ENCODE measurements at regions not wholly inside any gene's neighbourhood (a gene's known extent, or its start where the extent isn't known, plus 50 kb on each side); places are given as distances from the start of the nearest gene placed in this dataset.

- no peak overlapping the region for H3K4me3 ChIP-seq
- H3K27ac ChIP-seq = no peak overlapping the region
- H3K36me3 ChIP-seq (ENCODE audit: insufficient read depth, low read length) = no peaks in the 10 kb centered on the region
- H3K9ac ChIP-seq (ENCODE audit: insufficient read length) = no peak overlapping the region
- no peak for TF ChIP-seq POLR2AphosphoS5 (IDR thresholded peaks at IDR 0.05; ENCODE audit: borderline replicate concordance, low read depth, low read length)
- no peak for TF ChIP-seq EZH2 (IDR thresholded peaks at IDR 0.05)
- TF ChIP-seq FOXP2 (optimal IDR thresholded peaks at IDR 0.05; ENCODE audit: control extremely low read depth, extremely low read length, insufficient read depth) = no peak
- DNase-seq (ENCODE audit: low read depth, low spot score) = no peak
- no peaks in the 10 kb centered on the region for H3K9me3 ChIP-seq (ENCODE audit: low read depth, low read length)
These were observed 582.6 kb downstream of the METTL15 start for GRCh38 chr11:28690746-28691145.

- Histone ChIP-seq H3K27ac (no peak overlapping the region), H3K9me3 (ENCODE audit: low read depth, low read length) (no peaks in the 10 kb centered on the region), H3K4me3 (no peak overlapping the region), H3K36me3 (ENCODE audit: insufficient read depth, low read length) (no peaks in the 10 kb centered on the region), H3K9ac (ENCODE audit: insufficient read length) (no peak overlapping the region)
- no peak for DNase-seq (ENCODE audit: low read depth, low spot score)
- TF ChIP-seq POLR2AphosphoS5 (IDR thresholded peaks at IDR 0.05; ENCODE audit: borderline replicate concordance, low read depth, low read length) = no peak
- no peak for TF ChIP-seq EZH2 (IDR thresholded peaks at IDR 0.05)
- TF ChIP-seq FOXP2 (optimal IDR thresholded peaks at IDR 0.05; ENCODE audit: control extremely low read depth, extremely low read length, insufficient read depth) = no peak
These were observed 575.9 kb downstream of the METTL15 start for GRCh38 chr11:28684011-28684586.

GRCh38 chr11:28679795-28680468 lies 571.7 kb downstream of the METTL15 start:
- no peak for DNase-seq (ENCODE audit: low read depth, low spot score)
- TF ChIP-seq FOXP2 (optimal IDR thresholded peaks at IDR 0.05; ENCODE audit: control extremely low read depth, extremely low read length, insufficient read depth) = no peak
- no peak for TF ChIP-seq EZH2 (IDR thresholded peaks at IDR 0.05)
- TF ChIP-seq POLR2AphosphoS5 (IDR thresholded peaks at IDR 0.05; ENCODE audit: borderline replicate concordance, low read depth, low read length) = no peak
- H3K9ac ChIP-seq (ENCODE audit: insufficient read length) = no peak overlapping the region
- no peak overlapping the region for H3K27ac ChIP-seq
- H3K36me3 ChIP-seq (ENCODE audit: insufficient read depth, low read length) = no peaks in the 10 kb centered on the region
- H3K9me3 ChIP-seq (ENCODE audit: low read depth, low read length) = no peaks in the 10 kb centered on the region
- no peak overlapping the region for H3K4me3 ChIP-seq

- H3K9ac ChIP-seq (ENCODE audit: insufficient read length) = no peak overlapping the region
- H3K36me3 ChIP-seq (ENCODE audit: insufficient read depth, low read length) = no peaks in the 10 kb centered on the region
- H3K4me3 ChIP-seq = no peak overlapping the region
- no peak for DNase-seq (ENCODE audit: low read depth, low spot score)
- TF ChIP-seq FOXP2 (optimal IDR thresholded peaks at IDR 0.05; ENCODE audit: control extremely low read depth, extremely low read length, insufficient read depth) (no peak), POLR2AphosphoS5 (IDR thresholded peaks at IDR 0.05; ENCODE audit: borderline replicate concordance, low read depth, low read length) (no peak), EZH2 (IDR thresholded peaks at IDR 0.05) (no peak)
- no peak overlapping the region for H3K27ac ChIP-seq
- no peaks in the 10 kb centered on the region for H3K9me3 ChIP-seq (ENCODE audit: low read depth, low read length)
These were observed 569.5 kb downstream of the METTL15 start for GRCh38 chr11:28677721-28678120.

- no peak for DNase-seq (ENCODE audit: low read depth, low spot score)
- TF ChIP-seq POLR2AphosphoS5 (IDR thresholded peaks at IDR 0.05; ENCODE audit: borderline replicate concordance, low read depth, low read length) (no peak), EZH2 (IDR thresholded peaks at IDR 0.05) (no peak), FOXP2 (optimal IDR thresholded peaks at IDR 0.05; ENCODE audit: control extremely low read depth, extremely low read length, insufficient read depth) (no peak)
- Histone ChIP-seq H3K36me3 (ENCODE audit: insufficient read depth, low read length) (no peaks in the 10 kb centered on the region), H3K4me3 (no peak overlapping the region), H3K9ac (ENCODE audit: insufficient read length) (no peak overlapping the region), H3K9me3 (ENCODE audit: low read depth, low read length) (no peaks in the 10 kb centered on the region), H3K27ac (no peak overlapping the region)
These were observed 567.0 kb downstream of the METTL15 start for GRCh38 chr11:28675183-28675582.

GRCh38 chr11:28674433-28675103 lies 566.4 kb downstream of the METTL15 start:
- Histone ChIP-seq H3K4me3 (no peak overlapping the region), H3K9me3 (ENCODE audit: low read depth, low read length) (no peaks in the 10 kb centered on the region), H3K27ac (no peak overlapping the region), H3K9ac (ENCODE audit: insufficient read length) (no peak overlapping the region), H3K36me3 (ENCODE audit: insufficient read depth, low read length) (no peaks in the 10 kb centered on the region)
- no peak for DNase-seq (ENCODE audit: low read depth, low spot score)
- TF ChIP-seq EZH2 (IDR thresholded peaks at IDR 0.05) (no peak), FOXP2 (optimal IDR thresholded peaks at IDR 0.05; ENCODE audit: control extremely low read depth, extremely low read length, insufficient read depth) (no peak), POLR2AphosphoS5 (IDR thresholded peaks at IDR 0.05; ENCODE audit: borderline replicate concordance, low read depth, low read length) (no peak)

GRCh38 chr11:28673691-28674432 lies 565.7 kb downstream of the METTL15 start:
- no peaks in the 10 kb centered on the region for H3K36me3 ChIP-seq (ENCODE audit: insufficient read depth, low read length)
- no peak for DNase-seq (ENCODE audit: low read depth, low spot score)
- no peak overlapping the region for H3K4me3 ChIP-seq
- no peak overlapping the region for H3K27ac ChIP-seq
- no peak overlapping the region for H3K9ac ChIP-seq (ENCODE audit: insufficient read length)
- no peaks in the 10 kb centered on the region for H3K9me3 ChIP-seq (ENCODE audit: low read depth, low read length)
- no peak for TF ChIP-seq POLR2AphosphoS5 (IDR thresholded peaks at IDR 0.05; ENCODE audit: borderline replicate concordance, low read depth, low read length)
- no peak for TF ChIP-seq FOXP2 (optimal IDR thresholded peaks at IDR 0.05; ENCODE audit: control extremely low read depth, extremely low read length, insufficient read depth)
- TF ChIP-seq EZH2 (IDR thresholded peaks at IDR 0.05) = no peak

GRCh38 chr11:28671274-28671673 lies 563.1 kb downstream of the METTL15 start:
- H3K9ac ChIP-seq (ENCODE audit: insufficient read length) = no peak overlapping the region
- TF ChIP-seq EZH2 (IDR thresholded peaks at IDR 0.05) (no peak), POLR2AphosphoS5 (IDR thresholded peaks at IDR 0.05; ENCODE audit: borderline replicate concordance, low read depth, low read length) (no peak), FOXP2 (optimal IDR thresholded peaks at IDR 0.05; ENCODE audit: control extremely low read depth, extremely low read length, insufficient read depth) (no peak)
- no peak overlapping the region for H3K4me3 ChIP-seq
- no peak for DNase-seq (ENCODE audit: low read depth, low spot score)
- H3K27ac ChIP-seq = no peak overlapping the region
- H3K9me3 ChIP-seq (ENCODE audit: low read depth, low read length) = no peaks in the 10 kb centered on the region
- H3K36me3 ChIP-seq (ENCODE audit: insufficient read depth, low read length) = no peaks in the 10 kb centered on the region
